H1 (cell line): ENCODE measurements at regions not wholly inside any gene's neighbourhood (a gene's known extent, or its start where the extent isn't known, plus 50 kb on each side); places are given as distances from the start of the nearest gene placed in this dataset.

ENCODE experiments used
- POLR2A ChIP-seq, 2 experiments: IDR thresholded peaks; 1 replicate in 1 of 2; 2 replicates in 1 of 2; pipeline ENCODE4 v1.6.1; 2011; ENCODE audit warnings: low read depth in 2 of 2, low read length in 2 of 2, mild to moderate bottlenecking in 2 of 2; ENCODE audit errors: control extremely low read depth in 1 of 2
- RFX5 ChIP-seq: IDR thresholded peaks from 2 replicates; pipeline ENCODE4 v1.6.1; 2011; ENCODE audit warnings: low read depth, low read length, improper control_type of control experiment, borderline replicate concordance
- YY1 ChIP-seq: IDR thresholded peaks from 2 replicates; pipeline ENCODE4 v1.6.1; 2011; ENCODE audit warnings: low read depth, mild to moderate bottlenecking, low read length
- TF ChIP-seq, protein P1 (sequence below): fragments of 300-600 bp; sonication (generic); IDR thresholded peaks from 2 replicates; pipeline ENCODE4 v1.7.1; 2012; ENCODE audit warnings: low read length, moderate library complexity, mild to moderate bottlenecking, inconsistent platforms; ENCODE audit not compliant: insufficient replicate concordance

- TF ChIP-seq, protein P1, sequence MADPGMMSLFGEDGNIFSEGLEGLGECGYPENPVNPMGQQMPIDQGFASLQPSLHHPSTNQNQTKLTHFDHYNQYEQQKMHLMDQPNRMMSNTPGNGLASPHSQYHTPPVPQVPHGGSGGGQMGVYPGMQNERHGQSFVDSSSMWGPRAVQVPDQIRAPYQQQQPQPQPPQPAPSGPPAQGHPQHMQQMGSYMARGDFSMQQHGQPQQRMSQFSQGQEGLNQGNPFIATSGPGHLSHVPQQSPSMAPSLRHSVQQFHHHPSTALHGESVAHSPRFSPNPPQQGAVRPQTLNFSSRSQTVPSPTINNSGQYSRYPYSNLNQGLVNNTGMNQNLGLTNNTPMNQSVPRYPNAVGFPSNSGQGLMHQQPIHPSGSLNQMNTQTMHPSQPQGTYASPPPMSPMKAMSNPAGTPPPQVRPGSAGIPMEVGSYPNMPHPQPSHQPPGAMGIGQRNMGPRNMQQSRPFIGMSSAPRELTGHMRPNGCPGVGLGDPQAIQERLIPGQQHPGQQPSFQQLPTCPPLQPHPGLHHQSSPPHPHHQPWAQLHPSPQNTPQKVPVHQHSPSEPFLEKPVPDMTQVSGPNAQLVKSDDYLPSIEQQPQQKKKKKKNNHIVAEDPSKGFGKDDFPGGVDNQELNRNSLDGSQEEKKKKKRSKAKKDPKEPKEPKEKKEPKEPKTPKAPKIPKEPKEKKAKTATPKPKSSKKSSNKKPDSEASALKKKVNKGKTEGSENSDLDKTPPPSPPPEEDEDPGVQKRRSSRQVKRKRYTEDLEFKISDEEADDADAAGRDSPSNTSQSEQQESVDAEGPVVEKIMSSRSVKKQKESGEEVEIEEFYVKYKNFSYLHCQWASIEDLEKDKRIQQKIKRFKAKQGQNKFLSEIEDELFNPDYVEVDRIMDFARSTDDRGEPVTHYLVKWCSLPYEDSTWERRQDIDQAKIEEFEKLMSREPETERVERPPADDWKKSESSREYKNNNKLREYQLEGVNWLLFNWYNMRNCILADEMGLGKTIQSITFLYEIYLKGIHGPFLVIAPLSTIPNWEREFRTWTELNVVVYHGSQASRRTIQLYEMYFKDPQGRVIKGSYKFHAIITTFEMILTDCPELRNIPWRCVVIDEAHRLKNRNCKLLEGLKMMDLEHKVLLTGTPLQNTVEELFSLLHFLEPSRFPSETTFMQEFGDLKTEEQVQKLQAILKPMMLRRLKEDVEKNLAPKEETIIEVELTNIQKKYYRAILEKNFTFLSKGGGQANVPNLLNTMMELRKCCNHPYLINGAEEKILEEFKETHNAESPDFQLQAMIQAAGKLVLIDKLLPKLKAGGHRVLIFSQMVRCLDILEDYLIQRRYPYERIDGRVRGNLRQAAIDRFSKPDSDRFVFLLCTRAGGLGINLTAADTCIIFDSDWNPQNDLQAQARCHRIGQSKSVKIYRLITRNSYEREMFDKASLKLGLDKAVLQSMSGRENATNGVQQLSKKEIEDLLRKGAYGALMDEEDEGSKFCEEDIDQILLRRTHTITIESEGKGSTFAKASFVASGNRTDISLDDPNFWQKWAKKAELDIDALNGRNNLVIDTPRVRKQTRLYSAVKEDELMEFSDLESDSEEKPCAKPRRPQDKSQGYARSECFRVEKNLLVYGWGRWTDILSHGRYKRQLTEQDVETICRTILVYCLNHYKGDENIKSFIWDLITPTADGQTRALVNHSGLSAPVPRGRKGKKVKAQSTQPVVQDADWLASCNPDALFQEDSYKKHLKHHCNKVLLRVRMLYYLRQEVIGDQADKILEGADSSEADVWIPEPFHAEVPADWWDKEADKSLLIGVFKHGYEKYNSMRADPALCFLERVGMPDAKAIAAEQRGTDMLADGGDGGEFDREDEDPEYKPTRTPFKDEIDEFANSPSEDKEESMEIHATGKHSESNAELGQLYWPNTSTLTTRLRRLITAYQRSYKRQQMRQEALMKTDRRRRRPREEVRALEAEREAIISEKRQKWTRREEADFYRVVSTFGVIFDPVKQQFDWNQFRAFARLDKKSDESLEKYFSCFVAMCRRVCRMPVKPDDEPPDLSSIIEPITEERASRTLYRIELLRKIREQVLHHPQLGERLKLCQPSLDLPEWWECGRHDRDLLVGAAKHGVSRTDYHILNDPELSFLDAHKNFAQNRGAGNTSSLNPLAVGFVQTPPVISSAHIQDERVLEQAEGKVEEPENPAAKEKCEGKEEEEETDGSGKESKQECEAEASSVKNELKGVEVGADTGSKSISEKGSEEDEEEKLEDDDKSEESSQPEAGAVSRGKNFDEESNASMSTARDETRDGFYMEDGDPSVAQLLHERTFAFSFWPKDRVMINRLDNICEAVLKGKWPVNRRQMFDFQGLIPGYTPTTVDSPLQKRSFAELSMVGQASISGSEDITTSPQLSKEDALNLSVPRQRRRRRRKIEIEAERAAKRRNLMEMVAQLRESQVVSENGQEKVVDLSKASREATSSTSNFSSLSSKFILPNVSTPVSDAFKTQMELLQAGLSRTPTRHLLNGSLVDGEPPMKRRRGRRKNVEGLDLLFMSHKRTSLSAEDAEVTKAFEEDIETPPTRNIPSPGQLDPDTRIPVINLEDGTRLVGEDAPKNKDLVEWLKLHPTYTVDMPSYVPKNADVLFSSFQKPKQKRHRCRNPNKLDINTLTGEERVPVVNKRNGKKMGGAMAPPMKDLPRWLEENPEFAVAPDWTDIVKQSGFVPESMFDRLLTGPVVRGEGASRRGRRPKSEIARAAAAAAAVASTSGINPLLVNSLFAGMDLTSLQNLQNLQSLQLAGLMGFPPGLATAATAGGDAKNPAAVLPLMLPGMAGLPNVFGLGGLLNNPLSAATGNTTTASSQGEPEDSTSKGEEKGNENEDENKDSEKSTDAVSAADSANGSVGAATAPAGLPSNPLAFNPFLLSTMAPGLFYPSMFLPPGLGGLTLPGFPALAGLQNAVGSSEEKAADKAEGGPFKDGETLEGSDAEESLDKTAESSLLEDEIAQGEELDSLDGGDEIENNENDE, result no peak
- TF ChIP-seq YY1 (no peak), RFX5 (no peak), POLR2A (IDR thresholded peaks at IDR 0.05; ENCODE audit: control extremely low read depth in 1 of 2, low read depth in 2 of 2, low read length in 2 of 2) (no peak)
These were observed 304.6 kb upstream of the TENM3 start (continued) for GRCh38 chr4:181938631-181939030.
